CD14-positive monocyte (primary cell): ENCODE measurements at regions not wholly inside any gene's neighbourhood (a gene's known extent, or its start where the extent isn't known, plus 50 kb on each side); places are given as distances from the start of the nearest gene placed in this dataset.

Source experiments
- DNase-seq, 3 donors: peaks; one replicate each; pipeline ENCODE4 v3.0.0-alpha.2; 2011 to 2022
- H2AFZ ChIP-seq: 2 replicates; pipeline ENCODE4 v1.6.0; 2012; ENCODE audit warnings: mild to moderate bottlenecking, low read depth, low read length, inconsistent platforms; ENCODE audit not compliant: insufficient read depth, poor library complexity, severe bottlenecking
- H3K27ac ChIP-seq, 2 donors: 1 replicate in 1 of 2; 2 replicates in 1 of 2; pipeline ENCODE4 v1.5.1; 2012 to 2013; ENCODE audit warnings: low read length in 2 of 2, control low read depth in 1 of 2, inconsistent platforms in 1 of 2, low read depth in 1 of 2, mild to moderate bottlenecking in 1 of 2
- H3K27me3 ChIP-seq, 2 donors: one replicate each; pipeline versions ENCODE4 v1.6.0 to v1.6.1; 2011 to 2013; ENCODE audit warnings: low read length in 2 of 2; ENCODE audit not compliant: control insufficient read depth in 2 of 2, insufficient read depth in 2 of 2
- H3K36me3 ChIP-seq, 2 donors: replicated peaks in 1 of 2; 1 replicate in 1 of 2; 2 replicates in 1 of 2; pipeline versions ENCODE4 v1.5.1 to v1.6.1; 2012 to 2013; ENCODE audit warnings: low read length in 2 of 2, control low read depth in 1 of 2, inconsistent platforms in 1 of 2, mild to moderate bottlenecking in 1 of 2; ENCODE audit not compliant: insufficient read depth in 2 of 2, control insufficient read depth in 1 of 2
- H3K4me1 ChIP-seq, 2 donors: 1 replicate in 1 of 2; 2 replicates in 1 of 2; pipeline versions ENCODE4 v1.5.1 to v1.6.1; 2012 to 2013; ENCODE audit warnings: low read length in 2 of 2, control low read depth in 1 of 2, inconsistent platforms in 1 of 2, mild to moderate bottlenecking in 1 of 2, moderate library complexity in 1 of 2; ENCODE audit not compliant: insufficient read depth in 2 of 2, control insufficient read depth in 1 of 2
- H3K4me2 ChIP-seq: replicated peaks from 2 replicates; pipeline ENCODE3; 2012; ENCODE audit warnings: low read length, moderate library complexity, mild to moderate bottlenecking; ENCODE audit not compliant: poor library complexity, severe bottlenecking; ENCODE audit errors: extremely low read depth
- H3K4me3 ChIP-seq, 3 experiments: fragments of 200-600 bp in 1 of 3; sonication (generic) in 1 of 3; replicated peaks in 1 of 3; 1 replicate in 2 of 3; 2 replicates in 1 of 3; pipeline ENCODE4 v1.5.1; 2011 to 2013; ENCODE audit warnings: low read length in 3 of 3, mild to moderate bottlenecking in 3 of 3, control low read depth in 2 of 3, low read depth in 2 of 3, inconsistent platforms in 1 of 3, moderate library complexity in 1 of 3
- H3K79me2 ChIP-seq: 2 replicates; pipeline ENCODE4 v1.6.0; 2012; ENCODE audit warnings: mild to moderate bottlenecking, control low read depth, inconsistent platforms, low read length, moderate library complexity; ENCODE audit not compliant: insufficient read depth
- H3K9ac ChIP-seq: 2 replicates; pipeline ENCODE4 v1.6.0; 2017; ENCODE audit warnings: low read length, mild to moderate bottlenecking; ENCODE audit not compliant: insufficient read depth, poor library complexity, severe bottlenecking
- H3K9me3 ChIP-seq, 2 donors: replicated peaks in 1 of 2; 1 replicate in 1 of 2; 2 replicates in 1 of 2; pipeline versions ENCODE4 v1.5.1 to v1.6.1; 2012 to 2013; ENCODE audit warnings: low read length in 2 of 2, control low read depth in 1 of 2; ENCODE audit not compliant: control insufficient read depth in 1 of 2, insufficient read depth in 1 of 2
- H4K20me1 ChIP-seq: 2 replicates; pipeline ENCODE4 v1.6.0; 2012; ENCODE audit warnings: mild to moderate bottlenecking, low read length, control low read depth, moderate library complexity; ENCODE audit not compliant: insufficient read depth
- H3K27ac Mint-ChIP-seq, 7 donors: one replicate each; pipeline ENCODE4 v1.8.0; 2020; ENCODE audit warnings: mild to moderate bottlenecking in 7 of 7, mixed read lengths in 7 of 7, moderate library complexity in 6 of 7, inconsistent platforms in 2 of 7
- H3K27me3 Mint-ChIP-seq, 3 donors: one replicate each; pipeline ENCODE4 v1.8.0; 2021 to 2022; ENCODE audit warnings: low read depth in 3 of 3, mild to moderate bottlenecking in 3 of 3, mixed read lengths in 3 of 3, moderate library complexity in 3 of 3, inconsistent platforms in 1 of 3
- H3K36me3 Mint-ChIP-seq, 2 donors: one replicate each; pipeline ENCODE4 v1.8.0; 2020; ENCODE audit warnings: mixed read lengths in 2 of 2, inconsistent platforms in 1 of 2, mild to moderate bottlenecking in 1 of 2
- H3K4me1 Mint-ChIP-seq: one replicate; pipeline ENCODE4 v1.8.0; 2020; ENCODE audit warnings: mild to moderate bottlenecking, mixed read lengths
- H3K4me3 Mint-ChIP-seq, 2 donors: one replicate each; pipeline ENCODE4 v1.8.0; 2020; ENCODE audit warnings: mild to moderate bottlenecking in 2 of 2, mixed read lengths in 2 of 2, moderate library complexity in 1 of 2
- H3K9me3 Mint-ChIP-seq, 7 donors: one replicate each; pipeline ENCODE4 v1.8.0; 2020 to 2022; ENCODE audit warnings: mixed read lengths in 7 of 7, mild to moderate bottlenecking in 6 of 7, moderate library complexity in 6 of 7, inconsistent platforms in 2 of 7
- WGBS: methylation state at CpG from one replicate; pipeline ENCODE4 v1.1.5; 2013; ENCODE audit warnings: missing lambda C conversion rate; ENCODE audit not compliant: insufficient coverage; 5-methylcytosine and 5-hydroxymethylcytosine counted together
- intact Hi-C, 2 donors: fragments of 100-400 bp; cut with micrococcal nuclease; formaldehyde crosslinking; loops; one replicate each; pipeline versions ENCODE4 v1.15.0 to v1.15.1; 2023
- TF ChIP-seq, protein P1 (sequence below): fragments of 200-600 bp; IDR thresholded peaks from one replicate; pipeline ENCODE4 v1.8.0; 2022; ENCODE audit warnings: antibody characterized with exemption, mild to moderate bottlenecking

DNA sequence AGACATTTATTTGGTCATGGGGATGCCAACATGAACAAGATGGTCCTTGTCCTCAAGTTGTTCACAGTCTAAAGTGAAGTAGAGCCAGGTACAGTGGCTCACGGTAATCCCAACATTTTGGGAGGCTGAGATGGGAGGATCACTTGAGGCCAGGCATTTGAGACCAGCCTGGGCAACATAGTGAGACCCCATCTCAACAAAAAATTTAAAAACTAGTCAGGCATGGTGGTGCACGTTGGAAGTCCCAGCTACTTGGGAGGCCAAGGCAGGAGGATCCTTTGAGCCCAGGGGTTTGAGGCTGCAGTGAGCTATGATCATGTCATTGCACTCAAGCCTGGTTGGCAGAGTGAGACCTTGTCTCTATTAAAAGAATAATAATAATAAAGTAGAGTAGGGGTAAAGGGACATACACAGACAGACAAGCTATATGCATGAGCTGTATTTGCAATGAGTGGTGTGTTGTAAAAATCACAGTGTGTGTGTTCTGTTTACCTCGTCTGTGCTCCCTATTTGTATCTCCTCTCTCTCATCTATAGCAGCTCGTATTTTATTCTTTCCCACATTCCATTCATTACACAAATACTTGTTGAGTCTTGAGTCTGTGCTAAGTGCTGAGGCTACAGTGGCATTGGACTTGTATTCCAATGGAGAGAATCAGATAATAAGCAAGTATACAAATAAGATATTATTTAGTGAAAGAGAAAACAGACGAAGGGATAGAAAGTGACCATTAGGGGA, 73.9 kb upstream of the DHX40 start:
- Mint-ChIP-seq H3K4me3 (no peak overlapping the region), H3K27me3 (peaks cover 0 to 1% (median 0%) of the 10 kb centered on the region in 3 donors), H3K9me3 (peaks cover 0 to 2% (median 0%) of the 10 kb centered on the region in 7 donors), H3K4me1 (no peaks in the 10 kb centered on the region), H3K27ac (peak overlapping the region in 2 of 7 donors; percentile 7 to 36), H3K36me3 (no peaks in the 10 kb centered on the region)
- Histone ChIP-seq H3K79me2 (no peaks in the 10 kb centered on the region), H3K27me3 (no peaks in the 10 kb centered on the region), H3K4me1 (no peaks in the 10 kb centered on the region), H3K9me3 (no peaks in the 10 kb centered on the region), H2AFZ (no peak overlapping the region), H3K4me2 (no peak overlapping the region), H3K9ac (no peak overlapping the region), H4K20me1 (no peaks in the 10 kb centered on the region), H3K4me3 (no peak overlapping the region), H3K36me3 (no peaks in the 10 kb centered on the region), H3K27ac (no peak overlapping the region)
- no peak for DNase-seq
- WGBS, result 72% methylated on average over 2 of the region's 5 CpGs
- intact Hi-C loops, result no loop called here
- TF ChIP-seq, protein P1, sequence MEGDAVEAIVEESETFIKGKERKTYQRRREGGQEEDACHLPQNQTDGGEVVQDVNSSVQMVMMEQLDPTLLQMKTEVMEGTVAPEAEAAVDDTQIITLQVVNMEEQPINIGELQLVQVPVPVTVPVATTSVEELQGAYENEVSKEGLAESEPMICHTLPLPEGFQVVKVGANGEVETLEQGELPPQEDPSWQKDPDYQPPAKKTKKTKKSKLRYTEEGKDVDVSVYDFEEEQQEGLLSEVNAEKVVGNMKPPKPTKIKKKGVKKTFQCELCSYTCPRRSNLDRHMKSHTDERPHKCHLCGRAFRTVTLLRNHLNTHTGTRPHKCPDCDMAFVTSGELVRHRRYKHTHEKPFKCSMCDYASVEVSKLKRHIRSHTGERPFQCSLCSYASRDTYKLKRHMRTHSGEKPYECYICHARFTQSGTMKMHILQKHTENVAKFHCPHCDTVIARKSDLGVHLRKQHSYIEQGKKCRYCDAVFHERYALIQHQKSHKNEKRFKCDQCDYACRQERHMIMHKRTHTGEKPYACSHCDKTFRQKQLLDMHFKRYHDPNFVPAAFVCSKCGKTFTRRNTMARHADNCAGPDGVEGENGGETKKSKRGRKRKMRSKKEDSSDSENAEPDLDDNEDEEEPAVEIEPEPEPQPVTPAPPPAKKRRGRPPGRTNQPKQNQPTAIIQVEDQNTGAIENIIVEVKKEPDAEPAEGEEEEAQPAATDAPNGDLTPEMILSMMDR, result no peak

DNA sequence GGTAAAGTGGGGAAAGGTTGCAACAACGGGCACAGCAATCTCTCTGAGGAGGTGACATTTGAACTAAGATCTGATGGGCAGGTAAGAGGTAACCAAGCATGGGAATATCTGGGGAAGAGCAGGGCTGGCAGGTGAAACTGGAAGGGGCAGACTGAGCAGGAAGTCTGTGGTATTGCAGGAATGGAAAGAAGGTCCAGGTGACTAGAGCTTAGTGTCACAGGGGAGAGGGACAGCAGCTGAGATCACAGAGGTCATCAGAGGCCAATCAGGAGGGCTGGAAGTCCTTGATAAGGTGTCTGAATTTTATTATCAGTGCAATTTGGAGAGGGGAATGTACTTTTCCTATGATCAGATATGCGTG, 73.3 kb upstream of the DHX40 start:
- H3K27ac ChIP-seq, result no peak overlapping the region
- WGBS, result 88% methylated on average over 2 of the region's 2 CpGs
- H3K4me2 ChIP-seq, result no peak overlapping the region
- H3K9me3 Mint-ChIP-seq, result peaks cover 0 to 2% (median 0%) of the 10 kb centered on the region in 7 donors
- H3K27me3 Mint-ChIP-seq, result peaks cover 0 to 1% (median 0%) of the 10 kb centered on the region in 3 donors
- peak overlapping the region in 1 of 7 donors; percentile 36 for H3K27ac Mint-ChIP-seq
- H3K4me1 ChIP-seq, result no peaks in the 10 kb centered on the region
- no peaks in the 10 kb centered on the region for H4K20me1 ChIP-seq
- no peak overlapping the region for H3K4me3 ChIP-seq
- no peaks in the 10 kb centered on the region for H3K79me2 ChIP-seq
- no peaks in the 10 kb centered on the region for H3K9me3 ChIP-seq
- no peaks in the 10 kb centered on the region for H3K4me1 Mint-ChIP-seq
- no peaks in the 10 kb centered on the region for H3K36me3 Mint-ChIP-seq
- no peak overlapping the region for H3K4me3 Mint-ChIP-seq
- no peak for DNase-seq
- no peaks in the 10 kb centered on the region for H3K27me3 ChIP-seq
- H3K36me3 ChIP-seq, result no peaks in the 10 kb centered on the region
- intact Hi-C loops, result no loop called here
- H2AFZ ChIP-seq, result no peak overlapping the region
- H3K9ac ChIP-seq, result no peak overlapping the region
- TF ChIP-seq, protein P1, result no peak
